HEK293 (cell line): ENCODE measurements at regions not wholly inside any gene's neighbourhood (a gene's known extent, or its start where the extent isn't known, plus 50 kb on each side); places are given as distances from the start of the nearest gene placed in this dataset.

Experiments used
- CTCF ChIA-PET: fragments of 350-600 bp; formaldehyde crosslinking; extraction: SDS; loops from one replicate; lab custom pipeline; 2021; ENCODE audit warnings: antibody characterized with exemption; lab: Yijun Ruan, JAX
- POLR2A ChIA-PET: fragments of 300-600 bp; formaldehyde crosslinking; extraction: SDS; loops from one replicate; lab custom pipeline; 2020; ENCODE audit warnings: antibody characterized with exemption, inconsistent platforms; lab: Yijun Ruan, JAX
- H3K27ac ChIP-seq: fragments of 200-500 bp; sonication (Bioruptor generic); 2 replicates; pipeline ENCODE4 v1.5.1; 2014; ENCODE audit warnings: low read depth, low read length, control low read depth, inconsistent platforms; ENCODE audit errors: extremely low read depth
- H3K36me3 ChIP-seq, 2 experiments: fragments of 200-500 bp in 1 of 2; sonication (Bioruptor generic) in 1 of 2; 1 replicate in 1 of 2; 2 replicates in 1 of 2; pipeline ENCODE4 v1.5.1; 2014 to 2017; ENCODE audit warnings: inconsistent platforms in 2 of 2, low read length in 2 of 2; ENCODE audit not compliant: control insufficient read depth in 2 of 2, insufficient read depth in 1 of 2
- H3K4me1 ChIP-seq: fragments of 200-500 bp; sonication (Bioruptor generic); 2 replicates; pipeline ENCODE4 v1.5.1; 2014; ENCODE audit warnings: mild to moderate bottlenecking, low read length, inconsistent platforms; ENCODE audit not compliant: control insufficient read depth, insufficient read depth
- H3K4me3 ChIP-seq: 2 replicates; pipeline ENCODE4 v1.5.1; 2011; ENCODE audit warnings: low read depth, mild to moderate bottlenecking, control low read depth, low read length, moderate library complexity
- H3K9me3 ChIP-seq: fragments of 200-500 bp; sonication (Bioruptor generic); 2 replicates; pipeline ENCODE4 v1.5.1; 2014; ENCODE audit warnings: low read depth, low read length, inconsistent platforms; ENCODE audit not compliant: control insufficient read depth, insufficient read depth
- GLI4 ChIP-seq: fragments of 450-650 bp; formaldehyde crosslinking; IDR thresholded peaks from 2 replicates; pipeline ENCODE4 v1.5.1; 2016; ENCODE audit warnings: missing biosample characterization, missing genetic modification characterization
- GLIS1 ChIP-seq: fragments of 450-650 bp; formaldehyde crosslinking; IDR thresholded peaks from 2 replicates; pipeline ENCODE4 v1.5.1; 2016; ENCODE audit warnings: missing biosample characterization, missing genetic modification characterization
- PATZ1 ChIP-seq: fragments of 450-650 bp; formaldehyde crosslinking; IDR thresholded peaks from 2 replicates; pipeline ENCODE4 v1.5.1; 2016; ENCODE audit warnings: missing biosample characterization, missing genetic modification characterization
- PRDM10 ChIP-seq: fragments of 450-650 bp; formaldehyde crosslinking; IDR thresholded peaks from 2 replicates; pipeline ENCODE4 v1.5.1; 2016; ENCODE audit warnings: missing biosample characterization, missing genetic modification characterization
- ZBTB10 ChIP-seq: fragments of 450-650 bp; formaldehyde crosslinking; IDR thresholded peaks from 2 replicates; pipeline ENCODE4 v1.5.1; 2016; ENCODE audit warnings: missing biosample characterization, missing genetic modification characterization
- ZFP41 ChIP-seq: fragments of 450-650 bp; formaldehyde crosslinking; IDR thresholded peaks from 2 replicates; pipeline ENCODE4 v1.5.1; 2016; ENCODE audit warnings: missing biosample characterization, missing genetic modification characterization, borderline replicate concordance
- ZIC2 ChIP-seq: fragments of 450-650 bp; formaldehyde crosslinking; IDR thresholded peaks from 2 replicates; pipeline ENCODE4 v1.5.1; 2016; ENCODE audit warnings: missing biosample characterization, missing genetic modification characterization
- ZNF223 ChIP-seq: fragments of 450-650 bp; formaldehyde crosslinking; IDR thresholded peaks from 2 replicates; pipeline ENCODE4 v1.5.1; 2016; ENCODE audit warnings: missing biosample characterization, missing genetic modification characterization
- ZNF324 ChIP-seq: fragments of 450-650 bp; formaldehyde crosslinking; IDR thresholded peaks from 2 replicates; pipeline ENCODE4 v1.5.1; 2016; ENCODE audit warnings: missing biosample characterization, missing genetic modification characterization
- ZNF544 ChIP-seq: fragments of 450-650 bp; formaldehyde crosslinking; IDR thresholded peaks from 2 replicates; pipeline ENCODE4 v1.5.0; 2017; ENCODE audit warnings: missing biosample characterization, missing genetic modification characterization
- ZNF830 ChIP-seq: fragments of 450-650 bp; IDR thresholded peaks from 2 replicates; pipeline ENCODE4 v1.5.0; 2018; ENCODE audit warnings: missing biosample characterization, missing genetic modification characterization, low read depth, mild to moderate bottlenecking, moderate library complexity
- TF ChIP-seq, protein P1 (sequence below): fragments of 450-650 bp; formaldehyde crosslinking; IDR thresholded peaks from 2 replicates; pipeline ENCODE4 v1.5.1; 2016; ENCODE audit warnings: missing biosample characterization, missing genetic modification characterization
- TF ChIP-seq, protein P2 (sequence below): fragments of 450-650 bp; formaldehyde crosslinking; IDR thresholded peaks from 2 replicates; pipeline ENCODE4 v1.5.1; 2017; ENCODE audit warnings: missing biosample characterization, missing genetic modification characterization

GRCh38 chr16:66224626-66225025 is 141.9 kb upstream of the CDH5 start (continued):
- TF ChIP-seq PATZ1 (tag by site-specific recombination): no peak
- no peak for TF ChIP-seq ZBTB10 (tag by site-specific recombination)
- TF ChIP-seq, protein P1, sequence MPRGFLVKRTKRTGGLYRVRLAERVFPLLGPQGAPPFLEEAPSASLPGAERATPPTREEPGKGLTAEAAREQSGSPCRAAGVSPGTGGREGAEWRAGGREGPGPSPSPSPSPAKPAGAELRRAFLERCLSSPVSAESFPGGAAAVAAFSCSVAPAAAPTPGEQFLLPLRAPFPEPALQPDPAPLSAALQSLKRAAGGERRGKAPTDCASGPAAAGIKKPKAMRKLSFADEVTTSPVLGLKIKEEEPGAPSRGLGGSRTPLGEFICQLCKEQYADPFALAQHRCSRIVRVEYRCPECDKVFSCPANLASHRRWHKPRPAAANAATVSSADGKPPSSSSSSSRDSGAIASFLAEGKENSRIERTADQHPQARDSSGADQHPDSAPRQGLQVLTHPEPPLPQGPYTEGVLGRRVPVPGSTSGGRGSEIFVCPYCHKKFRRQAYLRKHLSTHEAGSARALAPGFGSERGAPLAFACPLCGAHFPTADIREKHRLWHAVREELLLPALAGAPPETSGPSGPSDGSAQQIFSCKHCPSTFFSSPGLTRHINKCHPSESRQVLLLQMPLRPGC: no peak

DNA sequence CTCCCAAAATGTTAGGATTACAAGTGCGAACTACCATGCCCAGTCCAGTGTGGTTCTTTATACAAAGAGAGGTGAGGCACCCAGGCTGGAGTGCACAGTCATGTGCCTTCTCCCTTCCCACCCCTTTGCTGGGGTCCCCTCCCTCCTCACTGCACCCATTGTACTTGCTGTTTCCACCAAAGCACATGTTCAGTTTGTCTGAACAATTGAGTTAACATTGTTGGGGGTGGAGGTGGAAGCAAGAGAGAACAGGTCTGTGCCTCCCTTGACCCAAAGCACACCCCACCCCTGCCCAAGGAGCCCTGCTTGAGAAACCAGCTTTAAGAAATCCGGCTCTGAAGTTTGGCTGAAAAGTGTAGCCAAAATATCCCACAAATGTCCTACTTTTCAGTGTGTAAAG is 142.3 kb upstream of the CDH5 start:
- TF ChIP-seq ZFP41 (tag by site-specific recombination): no peak
- POLR2A ChIA-PET: no interaction called here
- H3K4me1 ChIP-seq: peaks cover 5% of the 10 kb centered on the region
- CTCF ChIA-PET: no interaction called here
- no peak overlapping the region for H3K27ac ChIP-seq
- no peak overlapping the region for H3K4me3 ChIP-seq
- H3K36me3 ChIP-seq: no peaks in the 10 kb centered on the region
- no peaks in the 10 kb centered on the region for H3K9me3 ChIP-seq

DNA sequence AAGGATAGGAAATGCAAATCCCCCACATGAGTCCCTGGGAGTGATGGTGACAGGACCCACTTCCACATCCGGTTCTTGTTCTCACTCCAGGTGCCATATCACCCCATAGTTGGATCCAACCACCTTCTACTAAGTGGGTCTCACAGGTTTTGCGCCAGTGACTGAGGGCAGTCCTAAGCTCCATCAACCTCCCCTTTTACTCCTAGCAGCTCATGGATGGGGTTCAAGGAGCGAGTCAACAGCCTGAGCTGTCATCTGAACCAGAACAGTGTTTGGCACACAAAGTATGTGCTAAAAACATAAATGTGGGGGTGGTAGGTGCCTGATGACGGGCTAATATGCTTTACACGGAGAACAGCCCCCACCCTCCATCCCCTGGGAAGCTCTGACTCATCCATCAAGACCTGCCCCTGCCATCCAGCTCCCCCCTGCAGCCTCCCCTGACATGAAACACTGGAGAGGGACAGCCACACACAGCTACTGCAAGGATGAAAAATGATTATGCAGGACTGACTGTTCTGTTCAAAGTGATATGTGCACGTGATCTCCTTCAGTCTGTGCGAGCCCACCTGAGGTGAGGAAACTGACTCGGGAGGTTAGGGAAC is 143.2 kb upstream of the CDH5 start:
- H3K4me1 ChIP-seq: no peaks in the 10 kb centered on the region
- H3K27ac ChIP-seq: no peak overlapping the region
- H3K36me3 ChIP-seq: no peaks in the 10 kb centered on the region
- H3K9me3 ChIP-seq: no peaks in the 10 kb centered on the region
- CTCF ChIA-PET: interaction anchor here (0.8 kb wide), 1 partner anchor 129 kb away, joined by 3 read pairs; no protein-coding TSS in a partner anchor
- TF ChIP-seq PRDM10 (peak; percentile 38; the same call in 1 of the 2 replicates), ZNF324 (tag by site-specific recombination) (no peak), GLI4 (no peak), ZIC2 (tag by site-specific recombination) (peak; percentile 48), ZNF544 (no peak), ZNF223 (no peak), ZNF830 (tag by site-specific recombination) (no peak), GLIS1 (tag by site-specific recombination) (peak; percentile 80)
- TF ChIP-seq, protein P2, sequence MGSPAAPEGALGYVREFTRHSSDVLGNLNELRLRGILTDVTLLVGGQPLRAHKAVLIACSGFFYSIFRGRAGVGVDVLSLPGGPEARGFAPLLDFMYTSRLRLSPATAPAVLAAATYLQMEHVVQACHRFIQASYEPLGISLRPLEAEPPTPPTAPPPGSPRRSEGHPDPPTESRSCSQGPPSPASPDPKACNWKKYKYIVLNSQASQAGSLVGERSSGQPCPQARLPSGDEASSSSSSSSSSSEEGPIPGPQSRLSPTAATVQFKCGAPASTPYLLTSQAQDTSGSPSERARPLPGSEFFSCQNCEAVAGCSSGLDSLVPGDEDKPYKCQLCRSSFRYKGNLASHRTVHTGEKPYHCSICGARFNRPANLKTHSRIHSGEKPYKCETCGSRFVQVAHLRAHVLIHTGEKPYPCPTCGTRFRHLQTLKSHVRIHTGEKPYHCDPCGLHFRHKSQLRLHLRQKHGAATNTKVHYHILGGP (tag by site-specific recombination): no peak
- POLR2A ChIA-PET: no interaction called here
- H3K4me3 ChIP-seq: no peak overlapping the region
